GM18870 (cell line): ENCODE measurements at regions not wholly inside any gene's neighbourhood (a gene's known extent, or its start where the extent isn't known, plus 50 kb on each side); places are given as distances from the start of the nearest gene placed in this dataset.

Source experiments
- ATAC-seq: cut with Tn5 transposase; IDR thresholded peaks from one replicate; pipeline ENCODE4 v1.9.1; 2021; ENCODE audit warnings: moderate library complexity; ENCODE audit not compliant: unreplicated experiment

GRCh38 chr4:176383273-176384077 is 63.7 kb downstream of the SPCS3 start:
- ATAC-seq = no peak

GRCh38 chr4:176385601-176386000 is 65.8 kb downstream of the SPCS3 start:
- no peak for ATAC-seq

- no peak for ATAC-seq
These were observed 67.8 kb downstream of the SPCS3 start for GRCh38 chr4:176387571-176387970.

GRCh38 chr4:176393306-176394013 is 73.7 kb downstream of the SPCS3 start:
- no peak for ATAC-seq

- ATAC-seq = no peak
These were observed 81.2 kb downstream of the SPCS3 start for GRCh38 chr4:176400816-176401461.

GRCh38 chr4:176404621-176405020 is 84.9 kb downstream of the SPCS3 start:
- ATAC-seq = no peak

GRCh38 chr4:176406297-176406696 is 86.5 kb downstream of the SPCS3 start:
- no peak for ATAC-seq

GRCh38 chr4:176406736-176407135 is 87.0 kb downstream of the SPCS3 start:
- no peak for ATAC-seq

- ATAC-seq = no peak
These were observed 89.9 kb downstream of the SPCS3 start for GRCh38 chr4:176409627-176410026.

GRCh38 chr4:176413171-176413570 is 93.4 kb downstream of the SPCS3 start:
- peak; percentile 78 for ATAC-seq

GRCh38 chr4:176422001-176422400 is 102.2 kb downstream of the SPCS3 start:
- no peak for ATAC-seq

- ATAC-seq = no peak
These were observed 102.7 kb downstream of the SPCS3 start for GRCh38 chr4:176422511-176422910.

- no peak for ATAC-seq
These were observed 105.3 kb downstream of the SPCS3 start for GRCh38 chr4:176425035-176425434.

- no peak for ATAC-seq
These were observed 113.2 kb downstream of the SPCS3 start for GRCh38 chr4:176432811-176433540.

GRCh38 chr4:176433983-176434382 is 114.2 kb downstream of the SPCS3 start:
- no peak for ATAC-seq

GRCh38 chr4:176435901-176436292 is 116.1 kb downstream of the SPCS3 start:
- no peak for ATAC-seq

GRCh38 chr4:176436293-176436973 is 116.7 kb downstream of the SPCS3 start:
- ATAC-seq = peak; percentile 38

GRCh38 chr4:176437756-176438155 is 118.0 kb downstream of the SPCS3 start:
- no peak for ATAC-seq

GRCh38 chr4:176438401-176438800 is 118.6 kb downstream of the SPCS3 start:
- ATAC-seq = no peak

- ATAC-seq = no peak
These were observed 119.8 kb downstream of the SPCS3 start for GRCh38 chr4:176439611-176440010.

- ATAC-seq = no peak
These were observed 120.9 kb downstream of the SPCS3 start for GRCh38 chr4:176440698-176441097.
